Neural cell (in vitro differentiated cells): ENCODE measurements at regions not wholly inside any gene's neighbourhood (a gene's known extent, or its start where the extent isn't known, plus 50 kb on each side); places are given as distances from the start of the nearest gene placed in this dataset.

Experiments used
- H2AFZ ChIP-seq: fragments of 200-600, 300-800 bp; sonication (generic), shearing (Covaris generic); 2 replicates; pipeline ENCODE4 v1.6.0; 2014; ENCODE audit warnings: low read depth, mild to moderate bottlenecking, antibody characterized with exemption, low read length, moderate library complexity
- H3F3A ChIP-seq: fragments of 200-600 bp; shearing (Covaris generic); 2 replicates; pipeline ENCODE4 v1.6.1; 2016; ENCODE audit warnings: mild to moderate bottlenecking, moderate library complexity, mixed read lengths, antibody characterized with exemption, low read length; ENCODE audit not compliant: insufficient read depth, poor library complexity, severe bottlenecking
- H3K27ac ChIP-seq: fragments of 200-600, 300-800 bp; sonication (generic), shearing (Covaris generic); 2 replicates; pipeline ENCODE4 v1.5.1; 2014; ENCODE audit warnings: mild to moderate bottlenecking, low read length, moderate library complexity
- H3K27me3 ChIP-seq: fragments of 300-800, 200-600 bp; sonication (generic), shearing (Covaris generic); 2 replicates; pipeline ENCODE4 v1.6.0; 2014; ENCODE audit warnings: mild to moderate bottlenecking, low read depth, low read length, moderate library complexity; ENCODE audit not compliant: insufficient read depth
- H3K36me3 ChIP-seq: fragments of 300-800, 200-600 bp; sonication (generic), shearing (Covaris generic); 2 replicates; pipeline ENCODE4 v1.5.1; 2014; ENCODE audit warnings: mild to moderate bottlenecking, antibody characterized with exemption, low read length, moderate library complexity; ENCODE audit not compliant: insufficient read depth
- H3K4me2 ChIP-seq: fragments of 300-800, 200-600 bp; sonication (generic), shearing (Covaris generic); 2 replicates; pipeline ENCODE4 v1.6.0; 2014; ENCODE audit warnings: mild to moderate bottlenecking, low read length
- H3K4me3 ChIP-seq: fragments of 300-800, 200-600 bp; sonication (generic), shearing (Covaris generic); 2 replicates; pipeline ENCODE4 v1.5.1; 2014; ENCODE audit warnings: mild to moderate bottlenecking, low read length, moderate library complexity
- H3K79me2 ChIP-seq: fragments of 200-600 bp; shearing (Covaris generic); replicated peaks from 2 replicates; pipeline ENCODE4 v1.6.0; 2014; ENCODE audit warnings: mild to moderate bottlenecking, low read length, moderate library complexity; ENCODE audit not compliant: insufficient read depth
- H3K9ac ChIP-seq: fragments of 300-800, 200-600 bp; sonication (generic), shearing (Covaris generic); 2 replicates; pipeline ENCODE4 v1.6.1; 2016; ENCODE audit warnings: mild to moderate bottlenecking, low read length, mixed read lengths
- H3K9me2 ChIP-seq: fragments of 200-600 bp; shearing (Covaris generic); 2 replicates; pipeline ENCODE4 v1.6.1; 2016; ENCODE audit warnings: mild to moderate bottlenecking, low read length, mixed read lengths; ENCODE audit not compliant: insufficient read depth
- H3K9me3 ChIP-seq: fragments of 200-600, 300-800 bp; sonication (generic), shearing (Covaris generic); 2 replicates; pipeline ENCODE4 v1.6.1; 2016; ENCODE audit warnings: mild to moderate bottlenecking, mixed run types, low read length, moderate library complexity, mixed read lengths
- H4K20me1 ChIP-seq: fragments of 200-600 bp; shearing (Covaris generic); 2 replicates; pipeline ENCODE4 v1.6.1; 2016; ENCODE audit warnings: mild to moderate bottlenecking, mixed run types; ENCODE audit not compliant: insufficient read depth
- EP300 ChIP-seq: fragments of 450-650 bp; conservative IDR thresholded peaks from 2 replicates; pipeline ENCODE4 v1.6.1; 2014; ENCODE audit warnings: antibody characterized with exemption, mild to moderate bottlenecking, moderate library complexity; ENCODE audit not compliant: poor library complexity, severe bottlenecking
- EZH2 ChIP-seq: fragments of 200-600, 300-800 bp; shearing (Covaris generic), sonication (generic); IDR thresholded peaks from 2 replicates; pipeline ENCODE4 v1.6.1; 2014; ENCODE audit warnings: antibody characterized with exemption, low read length, borderline replicate concordance, mild to moderate bottlenecking; ENCODE audit not compliant: insufficient read depth, poor library complexity, severe bottlenecking
- MXI1 ChIP-seq: fragments of 450-650 bp; conservative IDR thresholded peaks from 2 replicates; pipeline ENCODE4 v1.6.1; 2014; ENCODE audit warnings: antibody characterized with exemption, mild to moderate bottlenecking; ENCODE audit not compliant: poor library complexity, severe bottlenecking
- POLR2AphosphoS5 ChIP-seq: IDR thresholded peaks from 2 replicates; pipeline ENCODE4 v1.6.1; 2012
- RAD21 ChIP-seq: fragments of 450-650 bp; conservative IDR thresholded peaks from 2 replicates; pipeline ENCODE4 v1.6.1; 2014; ENCODE audit warnings: antibody characterized with exemption, mild to moderate bottlenecking, moderate library complexity
- SMC3 ChIP-seq: fragments of 450-650 bp; conservative IDR thresholded peaks from 2 replicates; pipeline ENCODE4 v1.6.1; 2014; ENCODE audit warnings: antibody characterized with exemption, mild to moderate bottlenecking, moderate library complexity; ENCODE audit not compliant: poor library complexity
- TAF1 ChIP-seq: IDR thresholded peaks from 2 replicates; pipeline ENCODE4 v1.6.1; 2012; ENCODE audit warnings: low read depth
- TF ChIP-seq, protein P1 (sequence below): IDR thresholded peaks from 2 replicates; pipeline ENCODE4 v1.6.1; 2012; ENCODE audit warnings: borderline replicate concordance
- TF ChIP-seq, protein P2 (sequence below): fragments of 450-650 bp; IDR thresholded peaks from 2 replicates; pipeline ENCODE4 v1.5.1; 2014; ENCODE audit warnings: antibody characterized with exemption, mild to moderate bottlenecking, moderate library complexity; ENCODE audit not compliant: poor library complexity, severe bottlenecking

DNA sequence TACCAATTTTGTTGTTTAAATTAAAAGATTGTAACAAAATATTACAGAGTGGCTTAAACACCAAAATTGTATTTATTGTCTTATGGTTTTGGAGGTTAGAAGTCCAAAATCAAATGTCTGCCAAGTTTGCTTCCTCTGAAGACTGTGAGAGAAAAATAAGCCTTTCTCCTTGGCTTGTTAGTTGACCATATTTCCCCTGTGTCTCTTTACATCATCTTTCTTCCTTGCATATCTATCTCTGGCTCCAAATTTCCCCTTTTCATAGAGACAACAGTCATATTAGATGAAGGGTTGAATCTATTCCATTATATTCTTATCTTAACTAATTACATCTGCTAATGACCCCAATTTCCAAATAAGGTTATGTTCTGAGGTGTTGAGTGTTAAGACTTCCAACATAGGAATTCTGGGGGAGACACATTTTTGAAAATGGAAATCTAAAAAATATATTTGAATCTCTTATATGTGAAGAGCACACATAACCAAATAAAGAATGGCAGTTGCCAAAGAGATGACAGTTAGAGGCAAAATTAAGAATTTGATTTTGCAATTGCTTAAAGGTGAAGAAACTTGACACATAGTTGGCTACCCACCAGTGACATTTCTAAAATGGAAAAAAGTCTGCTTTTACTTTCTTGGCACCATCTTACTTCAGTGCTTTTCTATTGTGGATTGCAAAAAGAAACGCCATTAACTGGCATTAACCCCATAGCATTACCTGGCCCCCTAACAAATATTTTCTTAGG is 407.2 kb downstream of the FSCB start:
- Histone ChIP-seq H3K79me2 (no peaks in the 10 kb centered on the region), H4K20me1 (no peaks in the 10 kb centered on the region), H3K9ac (no peak overlapping the region), H3K36me3 (no peaks in the 10 kb centered on the region), H2AFZ (no peak overlapping the region), H3K4me3 (no peak overlapping the region), H3K9me2 (no peaks in the 10 kb centered on the region), H3K4me2 (no peak overlapping the region), H3K27ac (no peak overlapping the region), H3F3A (no peaks in the 10 kb centered on the region), H3K9me3 (no peaks in the 10 kb centered on the region), H3K27me3 (no peaks in the 10 kb centered on the region)
- TF ChIP-seq MXI1 (no peak), EP300 (no peak), TAF1 (no peak), SMC3 (no peak), POLR2AphosphoS5 (no peak), RAD21 (no peak), EZH2 (no peak)
- TF ChIP-seq, protein P1, sequence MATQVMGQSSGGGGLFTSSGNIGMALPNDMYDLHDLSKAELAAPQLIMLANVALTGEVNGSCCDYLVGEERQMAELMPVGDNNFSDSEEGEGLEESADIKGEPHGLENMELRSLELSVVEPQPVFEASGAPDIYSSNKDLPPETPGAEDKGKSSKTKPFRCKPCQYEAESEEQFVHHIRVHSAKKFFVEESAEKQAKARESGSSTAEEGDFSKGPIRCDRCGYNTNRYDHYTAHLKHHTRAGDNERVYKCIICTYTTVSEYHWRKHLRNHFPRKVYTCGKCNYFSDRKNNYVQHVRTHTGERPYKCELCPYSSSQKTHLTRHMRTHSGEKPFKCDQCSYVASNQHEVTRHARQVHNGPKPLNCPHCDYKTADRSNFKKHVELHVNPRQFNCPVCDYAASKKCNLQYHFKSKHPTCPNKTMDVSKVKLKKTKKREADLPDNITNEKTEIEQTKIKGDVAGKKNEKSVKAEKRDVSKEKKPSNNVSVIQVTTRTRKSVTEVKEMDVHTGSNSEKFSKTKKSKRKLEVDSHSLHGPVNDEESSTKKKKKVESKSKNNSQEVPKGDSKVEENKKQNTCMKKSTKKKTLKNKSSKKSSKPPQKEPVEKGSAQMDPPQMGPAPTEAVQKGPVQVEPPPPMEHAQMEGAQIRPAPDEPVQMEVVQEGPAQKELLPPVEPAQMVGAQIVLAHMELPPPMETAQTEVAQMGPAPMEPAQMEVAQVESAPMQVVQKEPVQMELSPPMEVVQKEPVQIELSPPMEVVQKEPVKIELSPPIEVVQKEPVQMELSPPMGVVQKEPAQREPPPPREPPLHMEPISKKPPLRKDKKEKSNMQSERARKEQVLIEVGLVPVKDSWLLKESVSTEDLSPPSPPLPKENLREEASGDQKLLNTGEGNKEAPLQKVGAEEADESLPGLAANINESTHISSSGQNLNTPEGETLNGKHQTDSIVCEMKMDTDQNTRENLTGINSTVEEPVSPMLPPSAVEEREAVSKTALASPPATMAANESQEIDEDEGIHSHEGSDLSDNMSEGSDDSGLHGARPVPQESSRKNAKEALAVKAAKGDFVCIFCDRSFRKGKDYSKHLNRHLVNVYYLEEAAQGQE = no peak
- TF ChIP-seq, protein P2, sequence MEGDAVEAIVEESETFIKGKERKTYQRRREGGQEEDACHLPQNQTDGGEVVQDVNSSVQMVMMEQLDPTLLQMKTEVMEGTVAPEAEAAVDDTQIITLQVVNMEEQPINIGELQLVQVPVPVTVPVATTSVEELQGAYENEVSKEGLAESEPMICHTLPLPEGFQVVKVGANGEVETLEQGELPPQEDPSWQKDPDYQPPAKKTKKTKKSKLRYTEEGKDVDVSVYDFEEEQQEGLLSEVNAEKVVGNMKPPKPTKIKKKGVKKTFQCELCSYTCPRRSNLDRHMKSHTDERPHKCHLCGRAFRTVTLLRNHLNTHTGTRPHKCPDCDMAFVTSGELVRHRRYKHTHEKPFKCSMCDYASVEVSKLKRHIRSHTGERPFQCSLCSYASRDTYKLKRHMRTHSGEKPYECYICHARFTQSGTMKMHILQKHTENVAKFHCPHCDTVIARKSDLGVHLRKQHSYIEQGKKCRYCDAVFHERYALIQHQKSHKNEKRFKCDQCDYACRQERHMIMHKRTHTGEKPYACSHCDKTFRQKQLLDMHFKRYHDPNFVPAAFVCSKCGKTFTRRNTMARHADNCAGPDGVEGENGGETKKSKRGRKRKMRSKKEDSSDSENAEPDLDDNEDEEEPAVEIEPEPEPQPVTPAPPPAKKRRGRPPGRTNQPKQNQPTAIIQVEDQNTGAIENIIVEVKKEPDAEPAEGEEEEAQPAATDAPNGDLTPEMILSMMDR = no peak

DNA sequence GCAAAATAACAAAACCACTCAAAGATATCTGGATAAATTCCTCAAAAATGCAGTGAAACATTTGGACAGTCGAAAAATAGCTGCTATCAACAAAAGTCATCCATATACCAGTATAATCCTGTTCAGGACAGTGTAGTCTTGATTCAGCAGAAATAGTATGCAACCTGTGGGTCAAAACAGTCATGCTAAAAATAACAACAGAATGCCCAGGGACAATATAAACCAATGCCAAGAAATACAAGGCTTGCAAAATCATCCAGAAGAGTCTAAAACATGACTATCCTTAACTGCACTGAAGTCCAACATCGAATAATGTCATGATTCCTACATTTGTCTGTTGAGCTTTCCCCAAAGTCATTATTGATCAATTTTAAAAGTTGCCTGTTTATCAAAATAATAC is 425.9 kb downstream of the FSCB start:
- Histone ChIP-seq H2AFZ (no peak overlapping the region), H4K20me1 (no peaks in the 10 kb centered on the region), H3K9me2 (no peaks in the 10 kb centered on the region), H3K36me3 (no peaks in the 10 kb centered on the region), H3K27me3 (no peaks in the 10 kb centered on the region), H3K79me2 (no peaks in the 10 kb centered on the region), H3K9me3 (no peaks in the 10 kb centered on the region), H3K27ac (no peak overlapping the region), H3K9ac (no peak overlapping the region), H3K4me2 (no peak overlapping the region), H3K4me3 (no peak overlapping the region), H3F3A (no peaks in the 10 kb centered on the region)
- TF ChIP-seq EP300 (no peak), EZH2 (no peak), MXI1 (no peak), SMC3 (no peak), RAD21 (no peak)
- TF ChIP-seq, protein P2 = no peak
- TF ChIP-seq, protein P1 = no peak
